ENCODE measurements at regions not wholly inside any gene's neighbourhood (a gene's known extent, or its start where the extent isn't known, plus 50 kb on each side); places are given as distances from the start of the nearest gene placed in this dataset.

DNA sequence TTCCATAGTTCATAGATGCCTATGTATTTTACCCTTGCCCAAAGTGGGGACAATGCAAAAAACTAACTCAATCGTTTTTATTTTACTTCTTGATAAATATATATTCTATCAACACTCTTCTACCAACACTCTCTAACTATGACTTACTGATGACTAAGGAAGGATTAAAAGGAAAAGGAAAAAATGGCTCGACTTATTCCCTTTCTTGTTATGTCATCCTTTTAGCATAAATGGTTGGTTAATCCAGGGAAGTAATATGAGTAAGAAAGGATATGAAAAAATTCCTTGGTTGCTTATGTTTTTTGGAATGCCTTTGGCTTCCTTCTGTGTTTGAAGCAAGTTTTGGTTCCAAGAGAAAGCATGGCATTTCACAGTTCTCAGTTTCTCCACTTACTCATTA, 1087.1 kb downstream of the C4orf33 start:
- Histone ChIP-seq H2AK5ac (ENCODE audit: low read depth, low read length) (no peak overlapping the region), H3K9me3 (replicated peaks in 1 of 2; ENCODE audit: control insufficient read depth in 2 of 2, insufficient read depth in 1 of 2, low read depth in 1 of 2, low read length in 2 of 2) (no peaks in the 10 kb centered on the region), H4K8ac (ENCODE audit: low read depth, low read length) (no peak overlapping the region), H3K4ac (ENCODE audit: low read length) (no peak overlapping the region), H4K91ac (ENCODE audit: low read depth, low read length, poor library complexity) (no peak overlapping the region), H3K14ac (ENCODE audit: low read length) (no peak overlapping the region), H2BK12ac (ENCODE audit: low read length) (no peak overlapping the region), H3K79me1 (ENCODE audit: low read depth, low read length) (no peaks in the 10 kb centered on the region), H3K27ac (replicated peaks; ENCODE audit: low read length) (no peak overlapping the region), H2AFZ (ENCODE audit: low read length) (no peak overlapping the region), H2BK15ac (ENCODE audit: low read length) (no peak overlapping the region), H2BK5ac (ENCODE audit: low read length) (no peak overlapping the region), H3K9ac (ENCODE audit: low read depth, low read length, poor library complexity) (no peak overlapping the region), H3K4me3 (ENCODE audit: low read length in 2 of 2) (no peak overlapping the region), H3K23ac (ENCODE audit: low read depth, low read length, poor library complexity) (no peak overlapping the region), H3K18ac (ENCODE audit: low read length) (no peak overlapping the region), H3K4me1 (ENCODE audit: control insufficient read depth in 2 of 2, insufficient read depth in 1 of 2, low read depth in 1 of 2, low read length in 2 of 2) (peaks cover 0 to 7% of the 10 kb centered on the region in 2 donors), H2BK120ac (ENCODE audit: low read depth, low read length) (no peak overlapping the region), H3K4me2 (ENCODE audit: insufficient read depth, low read length, poor library complexity, severe bottlenecking) (no peak overlapping the region), H3K36me3 (replicated peaks in 1 of 2; ENCODE audit: control insufficient read depth in 2 of 2, insufficient read depth in 2 of 2, low read length in 2 of 2) (no peaks in the 10 kb centered on the region), H3K27me3 (ENCODE audit: control insufficient read depth in 3 of 3, insufficient read depth in 3 of 3, low read depth in 1 of 3, low read length in 3 of 3) (no peaks in the 10 kb centered on the region)
- DNase-seq (ENCODE audit: low spot score), result no peak
- 100% methylated on average over 1 of the region's 2 CpGs; no CpG with 5 or more reads in 1 of the 2 donors for whole genome bisulfite sequencing, 2 donors (ENCODE audit: extremely low coverage in 2 of 2, insufficient read length in 2 of 2, insufficient replicate concordance in 1 of 2)

DNA sequence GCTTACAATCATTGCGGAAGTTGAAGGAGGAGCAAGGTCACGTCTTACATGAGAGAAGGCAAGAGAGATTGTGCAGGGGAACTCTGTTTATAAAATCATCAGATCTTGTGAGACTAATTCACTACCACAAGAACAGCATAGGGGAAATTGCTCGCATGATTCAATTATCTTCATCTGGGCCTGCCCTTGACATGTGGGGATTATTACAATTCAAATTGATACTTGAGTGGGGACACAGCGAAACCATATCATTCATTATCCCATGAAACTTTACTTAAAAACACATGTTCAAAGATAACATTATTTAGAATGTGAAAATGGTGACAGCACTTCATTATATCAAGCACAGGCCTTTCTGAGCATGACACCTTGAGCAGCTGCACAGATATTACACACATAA, 1087.8 kb downstream of the C4orf33 start:
- H3K36me3 ChIP-seq (replicated peaks in 1 of 2; ENCODE audit: control insufficient read depth in 2 of 2, insufficient read depth in 2 of 2, low read length in 2 of 2), result no peaks in the 10 kb centered on the region
- no peak overlapping the region for H2AK5ac ChIP-seq (ENCODE audit: low read depth, low read length)
- H3K79me1 ChIP-seq (ENCODE audit: low read depth, low read length), result no peaks in the 10 kb centered on the region
- no peak overlapping the region for H3K9ac ChIP-seq (ENCODE audit: low read depth, low read length, poor library complexity)
- no peak overlapping the region for H4K8ac ChIP-seq (ENCODE audit: low read depth, low read length)
- no peak for DNase-seq (ENCODE audit: low spot score)
- H2BK12ac ChIP-seq (ENCODE audit: low read length), result no peak overlapping the region
- no peak overlapping the region for H2BK120ac ChIP-seq (ENCODE audit: low read depth, low read length)
- no peak overlapping the region for H3K4me2 ChIP-seq (ENCODE audit: insufficient read depth, low read length, poor library complexity, severe bottlenecking)
- no peak overlapping the region for H2BK5ac ChIP-seq (ENCODE audit: low read length)
- H3K18ac ChIP-seq (ENCODE audit: low read length), result no peak overlapping the region
- peaks cover 0 to 7% of the 10 kb centered on the region in 2 donors for H3K4me1 ChIP-seq (ENCODE audit: control insufficient read depth in 2 of 2, insufficient read depth in 1 of 2, low read depth in 1 of 2, low read length in 2 of 2)
- no peak overlapping the region for H3K14ac ChIP-seq (ENCODE audit: low read length)
- no peak overlapping the region for H3K23ac ChIP-seq (ENCODE audit: low read depth, low read length, poor library complexity)
- no peak overlapping the region for H2AFZ ChIP-seq (ENCODE audit: low read length)
- no peak overlapping the region for H3K4ac ChIP-seq (ENCODE audit: low read length)
- WGBS, 2 donors (ENCODE audit: extremely low coverage in 2 of 2, insufficient read length in 2 of 2, insufficient replicate concordance in 1 of 2), result no CpG with 5 or more reads among the region's 4 CpGs
- no peak overlapping the region for H2BK15ac ChIP-seq (ENCODE audit: low read length)
- no peaks in the 10 kb centered on the region for H3K27me3 ChIP-seq (ENCODE audit: control insufficient read depth in 3 of 3, insufficient read depth in 3 of 3, low read depth in 1 of 3, low read length in 3 of 3)
- no peak overlapping the region for H4K91ac ChIP-seq (ENCODE audit: low read depth, low read length, poor library complexity)
- no peak overlapping the region for H3K27ac ChIP-seq (replicated peaks; ENCODE audit: low read length)
- no peak overlapping the region for H3K4me3 ChIP-seq (ENCODE audit: low read length in 2 of 2)
- peaks cover 0 to 1% of the 10 kb centered on the region in 2 donors for H3K9me3 ChIP-seq (replicated peaks in 1 of 2; ENCODE audit: control insufficient read depth in 2 of 2, insufficient read depth in 1 of 2, low read depth in 1 of 2, low read length in 2 of 2)

DNA sequence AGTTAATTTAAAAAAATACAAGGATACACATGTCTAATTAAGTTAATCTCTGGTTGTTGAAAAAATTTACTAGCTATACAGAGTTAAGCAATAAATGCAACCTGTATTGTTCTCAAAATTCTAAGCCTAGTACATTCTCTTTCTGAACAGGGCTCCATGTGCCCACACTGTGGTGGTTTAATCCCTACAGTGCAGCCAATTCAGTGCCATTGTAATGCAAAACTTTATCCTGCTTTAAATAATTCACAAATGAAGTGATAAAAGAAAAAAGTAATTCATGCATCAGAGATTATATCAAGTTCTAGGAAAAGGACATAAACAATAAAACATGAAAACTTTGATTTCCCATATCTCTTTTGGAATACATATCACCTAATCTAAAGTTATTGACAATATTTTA, 1089.2 kb downstream of the C4orf33 start:
- Histone ChIP-seq H2AFZ (ENCODE audit: low read length) (no peak overlapping the region), H2BK5ac (ENCODE audit: low read length) (no peak overlapping the region), H2BK12ac (ENCODE audit: low read length) (no peak overlapping the region), H3K36me3 (replicated peaks in 1 of 2; ENCODE audit: control insufficient read depth in 2 of 2, insufficient read depth in 2 of 2, low read length in 2 of 2) (no peaks in the 10 kb centered on the region), H3K27me3 (ENCODE audit: control insufficient read depth in 3 of 3, insufficient read depth in 3 of 3, low read depth in 1 of 3, low read length in 3 of 3) (no peaks in the 10 kb centered on the region), H4K91ac (ENCODE audit: low read depth, low read length, poor library complexity) (no peak overlapping the region), H3K4me3 (ENCODE audit: low read length in 2 of 2) (no peak overlapping the region), H3K27ac (replicated peaks; ENCODE audit: low read length) (no peak overlapping the region), H3K4me2 (ENCODE audit: insufficient read depth, low read length, poor library complexity, severe bottlenecking) (no peak overlapping the region), H4K8ac (ENCODE audit: low read depth, low read length) (no peak overlapping the region), H3K18ac (ENCODE audit: low read length) (no peak overlapping the region), H3K4me1 (ENCODE audit: control insufficient read depth in 2 of 2, insufficient read depth in 1 of 2, low read depth in 1 of 2, low read length in 2 of 2) (peaks cover 0 to 3% of the 10 kb centered on the region in 2 donors), H3K79me1 (ENCODE audit: low read depth, low read length) (no peaks in the 10 kb centered on the region), H3K23ac (ENCODE audit: low read depth, low read length, poor library complexity) (no peak overlapping the region), H3K4ac (ENCODE audit: low read length) (no peak overlapping the region), H2BK15ac (ENCODE audit: low read length) (no peak overlapping the region), H2AK5ac (ENCODE audit: low read depth, low read length) (no peak overlapping the region), H3K9ac (ENCODE audit: low read depth, low read length, poor library complexity) (no peak overlapping the region), H3K14ac (ENCODE audit: low read length) (no peak overlapping the region), H2BK120ac (ENCODE audit: low read depth, low read length) (no peak overlapping the region), H3K9me3 (replicated peaks in 1 of 2; ENCODE audit: control insufficient read depth in 2 of 2, insufficient read depth in 1 of 2, low read depth in 1 of 2, low read length in 2 of 2) (peaks cover 0 to 1% of the 10 kb centered on the region in 2 donors)
- no peak for DNase-seq (ENCODE audit: low spot score)

DNA sequence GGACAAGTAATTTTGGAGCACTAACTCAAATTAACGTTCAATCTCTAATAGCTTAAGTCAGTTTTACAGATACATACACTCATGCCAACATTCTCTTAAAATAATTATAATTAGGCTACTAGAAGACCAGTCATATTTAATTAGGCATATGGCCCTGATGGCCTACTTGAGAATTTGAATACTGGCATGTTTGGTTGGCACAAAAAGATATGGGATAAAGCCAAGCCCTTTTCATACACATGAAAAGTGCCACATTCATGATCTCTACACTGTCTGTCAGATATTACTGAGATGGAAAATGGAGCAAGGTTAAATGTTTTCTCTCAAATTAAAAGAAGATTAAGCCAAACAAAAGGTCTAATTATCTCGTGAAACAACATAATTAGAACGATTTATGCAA, 1091.0 kb downstream of the C4orf33 start:
- Histone ChIP-seq H3K36me3 (replicated peaks in 1 of 2; ENCODE audit: control insufficient read depth in 2 of 2, insufficient read depth in 2 of 2, low read length in 2 of 2) (no peaks in the 10 kb centered on the region), H3K79me1 (ENCODE audit: low read depth, low read length) (no peaks in the 10 kb centered on the region), H3K27me3 (ENCODE audit: control insufficient read depth in 3 of 3, insufficient read depth in 3 of 3, low read depth in 1 of 3, low read length in 3 of 3) (no peaks in the 10 kb centered on the region), H3K27ac (replicated peaks; ENCODE audit: low read length) (no peak overlapping the region), H3K14ac (ENCODE audit: low read length) (no peak overlapping the region), H3K4me1 (ENCODE audit: control insufficient read depth in 2 of 2, insufficient read depth in 1 of 2, low read depth in 1 of 2, low read length in 2 of 2) (no peaks in the 10 kb centered on the region), H4K91ac (ENCODE audit: low read depth, low read length, poor library complexity) (no peak overlapping the region), H2BK5ac (ENCODE audit: low read length) (no peak overlapping the region), H3K18ac (ENCODE audit: low read length) (no peak overlapping the region), H2BK120ac (ENCODE audit: low read depth, low read length) (no peak overlapping the region), H2AFZ (ENCODE audit: low read length) (no peak overlapping the region), H4K8ac (ENCODE audit: low read depth, low read length) (no peak overlapping the region), H3K4me3 (ENCODE audit: low read length in 2 of 2) (no peak overlapping the region), H3K23ac (ENCODE audit: low read depth, low read length, poor library complexity) (no peak overlapping the region), H2BK15ac (ENCODE audit: low read length) (no peak overlapping the region), H3K4me2 (ENCODE audit: insufficient read depth, low read length, poor library complexity, severe bottlenecking) (no peak overlapping the region), H3K9ac (ENCODE audit: low read depth, low read length, poor library complexity) (no peak overlapping the region), H2BK12ac (ENCODE audit: low read length) (no peak overlapping the region), H2AK5ac (ENCODE audit: low read depth, low read length) (no peak overlapping the region), H3K9me3 (replicated peaks in 1 of 2; ENCODE audit: control insufficient read depth in 2 of 2, insufficient read depth in 1 of 2, low read depth in 1 of 2, low read length in 2 of 2) (peaks cover 0 to 3% of the 10 kb centered on the region in 2 donors), H3K4ac (ENCODE audit: low read length) (no peak overlapping the region)
- DNase-seq (ENCODE audit: low spot score), result no peak
- no CpG with 5 or more reads among the region's 3 CpGs for WGBS, 2 donors (ENCODE audit: extremely low coverage in 2 of 2, insufficient read length in 2 of 2, insufficient replicate concordance in 1 of 2)

Measured in neuronal stem cell (in vitro differentiated cells).